IMR-90 (cell line): ENCODE measurements at regions not wholly inside any gene's neighbourhood (a gene's known extent, or its start where the extent isn't known, plus 50 kb on each side); places are given as distances from the start of the nearest gene placed in this dataset.

ENCODE experiments used
- ATAC-seq: fragments of 200-7000 bp; cut with Tn5 transposase; 2 replicates; pipeline ENCODE4 v1.9.1; 2020; ENCODE audit warnings: low read depth, mild to moderate bottlenecking, moderate library complexity
- BruUV-seq: library from RNA; stranded (reverse); fragments of 400-500 nt; replicated peaks from 2 replicates; lab custom pipeline; 2021; lab: Mats Ljungman, UMichigan
- CTCF ChIA-PET: fragments of 300-600 bp; formaldehyde crosslinking; extraction: SDS; loops from one replicate; lab custom pipeline; 2021; ENCODE audit warnings: antibody characterized with exemption; lab: Yijun Ruan, JAX
- POLR2A ChIA-PET: fragments of 300-600 bp; sonication (Branson Sonifier 250); formaldehyde crosslinking; loops from one replicate; lab custom pipeline; 2022; ENCODE audit warnings: antibody characterized with exemption; ENCODE audit not compliant: unreplicated experiment; lab: Charles Lee
- DNase-seq: peaks from one replicate; pipeline ENCODE4 v3.0.0; 2013
- H2AFZ ChIP-seq: replicated peaks from 2 replicates; pipeline ENCODE3; 2013; ENCODE audit warnings: low read length, mild to moderate bottlenecking; ENCODE audit not compliant: poor library complexity
- H2AK5ac ChIP-seq: 2 replicates; pipeline ENCODE4 v1.6.1; 2013; ENCODE audit warnings: low read depth, low read length, inconsistent platforms
- H2AK9ac ChIP-seq: replicated peaks from 2 replicates; pipeline ENCODE3; 2013; ENCODE audit warnings: mild to moderate bottlenecking, low read depth, low read length, moderate library complexity; ENCODE audit not compliant: poor library complexity
- H2BK120ac ChIP-seq: 2 replicates; pipeline ENCODE4 v1.6.1; 2013; ENCODE audit warnings: low read depth, low read length, inconsistent platforms
- H2BK15ac ChIP-seq: 3 replicates; pipeline ENCODE4 v1.6.1; 2013; ENCODE audit warnings: low read depth, low read length, inconsistent platforms
- H2BK20ac ChIP-seq: 2 replicates; pipeline ENCODE4 v1.6.1; 2013; ENCODE audit warnings: low read depth, mild to moderate bottlenecking, inconsistent platforms, low read length, moderate library complexity
- H2BK5ac ChIP-seq: 2 replicates; pipeline ENCODE4 v1.6.1; 2013; ENCODE audit warnings: mild to moderate bottlenecking, low read depth, low read length, inconsistent platforms; ENCODE audit not compliant: poor library complexity, severe bottlenecking
- H3K14ac ChIP-seq: replicated peaks from 2 replicates; pipeline ENCODE4 v1.6.1; 2013; ENCODE audit warnings: low read depth, low read length, inconsistent platforms
- H3K18ac ChIP-seq: 2 replicates; pipeline ENCODE4 v1.6.1; 2013; ENCODE audit warnings: low read depth, low read length, control low read depth
- H3K23ac ChIP-seq: 2 replicates; pipeline ENCODE4 v1.6.1; 2013; ENCODE audit warnings: low read depth, low read length, inconsistent platforms
- H3K27ac ChIP-seq: 2 replicates; pipeline ENCODE4 v1.5.1; 2013; ENCODE audit warnings: mild to moderate bottlenecking, control low read depth, low read length; ENCODE audit not compliant: insufficient read depth
- H3K27me3 ChIP-seq: 2 replicates; pipeline ENCODE4 v1.6.1; 2013; ENCODE audit warnings: low read length; ENCODE audit not compliant: control insufficient read depth, insufficient read depth
- H3K36me3 ChIP-seq: 2 replicates; pipeline ENCODE4 v1.6.1; 2013; ENCODE audit warnings: low read length, mixed read lengths; ENCODE audit not compliant: control insufficient read depth, insufficient read depth
- H3K4ac ChIP-seq: 2 replicates; pipeline ENCODE4 v1.6.1; 2013; ENCODE audit warnings: low read depth, low read length, inconsistent platforms
- H3K4me1 ChIP-seq: 2 replicates; pipeline ENCODE4 v1.6.1; 2013; ENCODE audit warnings: low read length, mixed read lengths; ENCODE audit not compliant: control insufficient read depth, insufficient read depth
- H3K4me2 ChIP-seq: 2 replicates; pipeline ENCODE4 v1.6.1; 2013; ENCODE audit warnings: low read depth, mild to moderate bottlenecking, control low read depth, low read length, moderate library complexity
- H3K4me3 ChIP-seq: 2 replicates; pipeline ENCODE4 v1.5.1; 2013; ENCODE audit warnings: low read depth, mild to moderate bottlenecking, control low read depth, low read length, moderate library complexity; ENCODE audit not compliant: insufficient read depth
- H3K56ac ChIP-seq: 2 replicates; pipeline ENCODE4 v1.6.1; 2013; ENCODE audit warnings: low read length, inconsistent platforms; ENCODE audit not compliant: insufficient read depth; ENCODE audit errors: extremely low read depth
- H3K79me1 ChIP-seq, 2 experiments: 2 replicates each; pipeline ENCODE4 v1.6.1; 2013; ENCODE audit warnings: low read length in 2 of 2, inconsistent platforms in 1 of 2, low read depth in 1 of 2
- H3K9ac ChIP-seq: 2 replicates; pipeline ENCODE4 v1.6.1; 2013; ENCODE audit warnings: low read depth, low read length, control low read depth
- H3K9me1 ChIP-seq: 2 replicates; pipeline ENCODE4 v1.6.1; 2013; ENCODE audit warnings: low read length, inconsistent platforms; ENCODE audit not compliant: insufficient read depth
- H3K9me3 ChIP-seq: 2 replicates; pipeline ENCODE4 v1.6.1; 2013; ENCODE audit warnings: low read length; ENCODE audit not compliant: control insufficient read depth, insufficient read depth
- H4K20me1 ChIP-seq: 2 replicates; pipeline ENCODE4 v1.6.1; 2013; ENCODE audit warnings: low read length, inconsistent platforms; ENCODE audit not compliant: insufficient read depth
- H4K5ac ChIP-seq: 2 replicates; pipeline ENCODE4 v1.6.1; 2013; ENCODE audit warnings: mild to moderate bottlenecking, low read depth, low read length, control low read depth
- H4K8ac ChIP-seq, 2 experiments: 2 replicates each; pipeline ENCODE4 v1.6.1; 2013; ENCODE audit warnings: low read depth in 2 of 2, low read length in 2 of 2, control low read depth in 1 of 2, inconsistent platforms in 1 of 2
- H4K91ac ChIP-seq: 2 replicates; pipeline ENCODE4 v1.6.1; 2013; ENCODE audit warnings: low read depth, low read length, inconsistent platforms; ENCODE audit not compliant: insufficient read depth
- CEBPB ChIP-seq: IDR thresholded peaks from 2 replicates; pipeline ENCODE4 v1.6.1; 2012; ENCODE audit warnings: low read depth, low read length, improper control_type of control experiment
- RFX5 ChIP-seq: IDR thresholded peaks from 2 replicates; pipeline ENCODE4 v1.8.0; 2012; ENCODE audit warnings: low read depth, mild to moderate bottlenecking, low read length, moderate library complexity
- SMC3 ChIP-seq: fragments of 150-350 bp; IDR thresholded peaks from 2 replicates; pipeline ENCODE4 v1.6.1; 2016; ENCODE audit warnings: low read depth, mild to moderate bottlenecking, antibody characterized with exemption, low read length, moderate library complexity
- WGBS, 2 experiments: methylation state at CpG; one replicate each; pipeline versions ENCODE4 v1.1.5 to v1.1.7; 2013; ENCODE audit warnings: missing lambda C conversion rate in 2 of 2; ENCODE audit not compliant: insufficient read length in 1 of 2; ENCODE audit errors: extremely low coverage in 2 of 2; 5-methylcytosine and 5-hydroxymethylcytosine counted together
- dilution Hi-C: fragments of 300-500 bp; cut with HindIII; formaldehyde crosslinking; loops from one replicate; pipeline ENCODE4 v1.14.3; 2018; ENCODE audit warnings: low sequenced_read_pairs; ENCODE audit not compliant: unreplicated experiment
- in situ Hi-C: fragments of 300-500 bp; cut with MboI; formaldehyde crosslinking; loops from 3 replicates; pipeline ENCODE4 v1.14.3; 2019; ENCODE audit warnings: low sequenced_read_pairs, inconsistent platforms, mixed read lengths
- intact Hi-C: fragments of 100-400 bp; cut with micrococcal nuclease; formaldehyde crosslinking; loops from 2 replicates; pipeline ENCODE4 v1.10.0; 2022
- TF ChIP-seq, protein P1 (sequence below): fragments of 150-350 bp; IDR thresholded peaks from 2 replicates; pipeline ENCODE4 v1.6.1; 2017; ENCODE audit warnings: mild to moderate bottlenecking, antibody characterized with exemption, low read length, low read depth
- TF ChIP-seq, protein P2 (sequence below): conservative IDR thresholded peaks from 2 replicates; pipeline ENCODE4 v1.5.1; 2012; ENCODE audit warnings: mild to moderate bottlenecking, low read depth, low read length, improper control_type of control experiment

DNA sequence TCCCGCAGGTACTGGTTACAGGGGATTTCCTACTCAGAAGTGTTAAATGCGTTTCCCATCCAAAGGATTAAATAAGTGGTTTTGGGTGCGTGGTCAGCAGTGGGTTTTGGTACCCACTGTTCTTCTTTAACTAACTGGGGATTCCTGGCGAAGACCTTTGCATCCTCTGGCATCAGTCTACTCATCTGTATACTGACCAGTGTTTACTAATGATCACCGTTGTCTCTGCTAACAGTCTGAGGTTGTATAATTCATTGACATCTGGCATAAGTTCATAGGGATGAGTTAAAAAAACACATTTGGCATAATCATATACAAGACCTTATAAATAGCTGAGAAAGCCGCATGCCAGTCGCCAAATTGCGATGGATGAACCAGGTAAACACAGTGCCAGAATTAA, 339.1 kb downstream of the PMP22 start:
- Histone ChIP-seq H2BK120ac (no peak overlapping the region), H2BK15ac (0 out of 3 replicates have a peak overlapping the region, but pooled peaks have one; percentile 33), H3K4me2 (no peak overlapping the region), H3K9ac (no peak overlapping the region), H3K9me1 (no peaks in the 10 kb centered on the region), H3K27me3 (peaks cover 4% of the 10 kb centered on the region), H3K14ac (no peak overlapping the region), H3K4me1 (no peaks in the 10 kb centered on the region), H2BK20ac (peak overlapping the region; percentile 28; the same call in 1 of the 2 replicates), H3K4me3 (no peak overlapping the region), H3K36me3 (no peaks in the 10 kb centered on the region), H4K8ac (no peak overlapping the region), H4K20me1 (no peaks in the 10 kb centered on the region), H3K23ac (no peak overlapping the region), H2AK9ac (no peak overlapping the region), H3K79me1 (no peaks in the 10 kb centered on the region), H3K9me3 (peaks cover 3% of the 10 kb centered on the region; the same call in 1 of the 2 replicates), H2AK5ac (peak overlapping the region; percentile 17; the same call in 1 of the 2 replicates), H2AFZ (no peak overlapping the region), H4K5ac (no peak overlapping the region), H2BK5ac (no peak overlapping the region), H3K56ac (no peak overlapping the region), H3K27ac (no peak overlapping the region), H4K91ac (no peak overlapping the region; the same call in 1 of the 2 replicates), H3K4ac (no peak overlapping the region), H3K18ac (no peak overlapping the region)
- TF ChIP-seq SMC3 (no peak), RFX5 (no peak), CEBPB (no peak)
- TF ChIP-seq, protein P1, sequence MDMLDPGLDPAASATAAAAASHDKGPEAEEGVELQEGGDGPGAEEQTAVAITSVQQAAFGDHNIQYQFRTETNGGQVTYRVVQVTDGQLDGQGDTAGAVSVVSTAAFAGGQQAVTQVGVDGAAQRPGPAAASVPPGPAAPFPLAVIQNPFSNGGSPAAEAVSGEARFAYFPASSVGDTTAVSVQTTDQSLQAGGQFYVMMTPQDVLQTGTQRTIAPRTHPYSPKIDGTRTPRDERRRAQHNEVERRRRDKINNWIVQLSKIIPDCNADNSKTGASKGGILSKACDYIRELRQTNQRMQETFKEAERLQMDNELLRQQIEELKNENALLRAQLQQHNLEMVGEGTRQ: no peak
- TF ChIP-seq, protein P2, sequence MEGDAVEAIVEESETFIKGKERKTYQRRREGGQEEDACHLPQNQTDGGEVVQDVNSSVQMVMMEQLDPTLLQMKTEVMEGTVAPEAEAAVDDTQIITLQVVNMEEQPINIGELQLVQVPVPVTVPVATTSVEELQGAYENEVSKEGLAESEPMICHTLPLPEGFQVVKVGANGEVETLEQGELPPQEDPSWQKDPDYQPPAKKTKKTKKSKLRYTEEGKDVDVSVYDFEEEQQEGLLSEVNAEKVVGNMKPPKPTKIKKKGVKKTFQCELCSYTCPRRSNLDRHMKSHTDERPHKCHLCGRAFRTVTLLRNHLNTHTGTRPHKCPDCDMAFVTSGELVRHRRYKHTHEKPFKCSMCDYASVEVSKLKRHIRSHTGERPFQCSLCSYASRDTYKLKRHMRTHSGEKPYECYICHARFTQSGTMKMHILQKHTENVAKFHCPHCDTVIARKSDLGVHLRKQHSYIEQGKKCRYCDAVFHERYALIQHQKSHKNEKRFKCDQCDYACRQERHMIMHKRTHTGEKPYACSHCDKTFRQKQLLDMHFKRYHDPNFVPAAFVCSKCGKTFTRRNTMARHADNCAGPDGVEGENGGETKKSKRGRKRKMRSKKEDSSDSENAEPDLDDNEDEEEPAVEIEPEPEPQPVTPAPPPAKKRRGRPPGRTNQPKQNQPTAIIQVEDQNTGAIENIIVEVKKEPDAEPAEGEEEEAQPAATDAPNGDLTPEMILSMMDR: no peak
- no CpG with 5 or more reads among the region's 8 CpGs for WGBS, 2 experiments
- no TSS peak for BruUV-seq
- dilution Hi-C loops (no loop called here), in situ Hi-C loops (loop anchor here (5.0 to 10.0 kb wide), 2 partner anchors 614 to 1331 kb away; no protein-coding TSS in a partner anchor), intact Hi-C loops (loop anchor here (1.0 to 10.0 kb wide), 8 partner anchors 231 to 1891 kb away; no protein-coding TSS in a partner anchor)
- POLR2A ChIA-PET: no interaction called here
- no peak for ATAC-seq
- CTCF ChIA-PET: interaction anchor here (0.7 to 1.6 kb wide), 8 partner anchors 18 to 625 kb away, joined by 3 to 5 read pairs (median 3); partner anchors contain the start of gene HS3ST3B1
- no peak for DNase-seq
